SK-N-SH treated with all-trans-retinoic acid at 6 μM for 48 hours (cell line): ENCODE measurements at regions not wholly inside any gene's neighbourhood (a gene's known extent, or its start where the extent isn't known, plus 50 kb on each side); places are given as distances from the start of the nearest gene placed in this dataset.

Experiments used
- ATAC-seq: fragments of 200-7000 bp; cut with Tn5 transposase; 3 replicates; pipeline ENCODE4 v1.9.1; 2020; ENCODE audit warnings: mild to moderate bottlenecking, moderate library complexity
- ARNTL ChIP-seq: fragments of 450-650 bp; formaldehyde crosslinking; IDR thresholded peaks from 2 replicates; pipeline ENCODE4 v1.5.0; 2020; ENCODE audit warnings: low read depth, mild to moderate bottlenecking, moderate library complexity, borderline replicate concordance
- BACH2 ChIP-seq: fragments of 250-450 bp; sonication (Bioruptor Pico); IDR thresholded peaks from 2 replicates; pipeline ENCODE4 v1.9.0; 2021; ENCODE audit warnings: mild to moderate bottlenecking, borderline replicate concordance
- CREB5 ChIP-seq: fragments of 250-450 bp; sonication (Bioruptor Pico); IDR thresholded peaks from 2 replicates; pipeline ENCODE4 v1.5.1; 2020; ENCODE audit warnings: low read depth, mild to moderate bottlenecking, moderate library complexity
- CSDC2 ChIP-seq: fragments of 250-450 bp; sonication (Bioruptor Pico); IDR thresholded peaks from 2 replicates; pipeline ENCODE4 v1.5.0; 2020; ENCODE audit warnings: mild to moderate bottlenecking, moderate library complexity
- GLIS3 ChIP-seq: fragments of 250-450 bp; sonication (Bioruptor Pico); IDR thresholded peaks from 2 replicates; pipeline ENCODE4 v1.5.0; 2020; ENCODE audit warnings: mild to moderate bottlenecking, moderate library complexity
- ISL1 ChIP-seq: fragments of 250-450 bp; sonication (Bioruptor Pico); IDR thresholded peaks from 2 replicates; pipeline ENCODE4 v2.1.2; 2022; ENCODE audit warnings: mild to moderate bottlenecking, moderate library complexity
- OSR1 ChIP-seq: fragments of 250-450 bp; sonication (Bioruptor Pico); IDR thresholded peaks from 2 replicates; pipeline ENCODE4 v1.8.0; 2022; ENCODE audit warnings: moderate library complexity, mild to moderate bottlenecking, inconsistent platforms
- PATZ1 ChIP-seq: fragments of 250-450 bp; sonication (Bioruptor Pico); IDR thresholded peaks from 2 replicates; pipeline ENCODE4 v1.8.0; 2020; ENCODE audit warnings: mild to moderate bottlenecking, moderate library complexity, borderline replicate concordance
- PPARA ChIP-seq: fragments of 250-450 bp; sonication (Bioruptor Pico); IDR thresholded peaks from 2 replicates; pipeline ENCODE4 v1.5.0; 2020; ENCODE audit warnings: mild to moderate bottlenecking, borderline replicate concordance
- RARB ChIP-seq: fragments of 250-450 bp; sonication (Bioruptor Pico); IDR thresholded peaks from 2 replicates; pipeline ENCODE4 v1.8.0; 2021; ENCODE audit warnings: mild to moderate bottlenecking, moderate library complexity
- SNAI2 ChIP-seq: fragments of 250-450 bp; sonication (Bioruptor Pico); IDR thresholded peaks from 2 replicates; pipeline ENCODE4 v1.5.0; 2020; ENCODE audit warnings: mild to moderate bottlenecking, moderate library complexity
- TCF4 ChIP-seq: fragments of 250-450 bp; sonication (Bioruptor Pico); IDR thresholded peaks from 2 replicates; pipeline ENCODE4 v1.8.0; 2021; ENCODE audit warnings: mild to moderate bottlenecking, moderate library complexity, borderline replicate concordance
- TOX ChIP-seq: fragments of 250-450 bp; sonication (Bioruptor Pico); IDR thresholded peaks from 2 replicates; pipeline ENCODE4 v1.8.0; 2021; ENCODE audit warnings: mild to moderate bottlenecking, moderate library complexity, borderline replicate concordance
- TSHZ2 ChIP-seq: fragments of 250-450 bp; sonication (Bioruptor Pico); IDR thresholded peaks from 2 replicates; pipeline ENCODE4 v1.5.0; 2020; ENCODE audit warnings: mild to moderate bottlenecking, moderate library complexity
- ZC3H10 ChIP-seq: fragments of 250-450 bp; sonication (Bioruptor Pico); IDR thresholded peaks from 2 replicates; pipeline ENCODE4 v1.5.1; 2021; ENCODE audit warnings: mild to moderate bottlenecking, moderate library complexity
- ZFP3 ChIP-seq: fragments of 250-450 bp; sonication (Bioruptor Pico); IDR thresholded peaks from 2 replicates; pipeline ENCODE4 v1.5.0; 2020; ENCODE audit warnings: mild to moderate bottlenecking, moderate library complexity
- ZNF70 ChIP-seq: fragments of 450-650 bp; formaldehyde crosslinking; IDR thresholded peaks from 2 replicates; pipeline ENCODE4 v1.5.0; 2020; ENCODE audit warnings: mild to moderate bottlenecking, moderate library complexity
- ZNF8 ChIP-seq: fragments of 450-650 bp; formaldehyde crosslinking; IDR thresholded peaks from 2 replicates; pipeline ENCODE4 v1.5.0; 2020; ENCODE audit warnings: mild to moderate bottlenecking, moderate library complexity
- TF ChIP-seq, protein P1 (sequence below): fragments of 250-450 bp; sonication (Bioruptor Pico); IDR thresholded peaks from 2 replicates; pipeline ENCODE4 v1.5.1; 2021; ENCODE audit warnings: mild to moderate bottlenecking, moderate library complexity

DNA sequence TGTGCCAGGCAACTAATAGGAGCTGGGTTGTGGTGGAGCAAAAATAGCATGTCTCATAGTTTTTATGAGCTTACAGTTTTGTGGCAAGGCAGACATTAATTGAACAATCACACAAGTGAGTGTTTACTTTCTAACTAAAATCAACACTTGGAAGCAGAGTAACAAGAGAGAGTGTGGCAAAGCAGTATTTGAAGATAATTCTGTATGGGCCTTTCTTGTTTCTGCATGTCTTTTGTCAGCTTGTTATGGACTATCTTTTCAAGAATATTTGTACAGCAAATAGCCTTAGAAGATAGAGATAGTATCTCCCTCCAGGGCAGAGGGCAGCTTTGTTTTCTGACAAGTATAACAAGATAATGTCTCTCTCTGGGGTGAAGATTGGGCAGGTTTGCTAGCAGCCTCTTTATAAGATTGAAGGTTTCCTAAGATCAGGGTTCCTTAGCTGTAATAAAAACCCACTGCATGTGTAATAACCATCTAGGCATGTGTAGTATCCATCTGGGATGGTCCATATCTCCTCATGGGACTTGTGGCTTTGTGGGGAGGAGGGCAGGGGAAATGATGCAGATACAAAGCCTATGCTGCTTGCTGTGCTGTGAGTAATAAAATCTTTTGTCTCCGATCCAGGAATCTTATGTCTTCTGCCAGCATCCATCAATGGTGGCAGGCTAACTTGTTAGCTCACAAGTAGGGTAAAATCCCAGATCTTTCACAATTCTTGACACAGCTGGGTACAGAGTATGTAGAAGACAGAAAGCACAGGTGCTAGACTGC, 479.9 kb downstream of the KDM4C start (continued):
- no peak for TF ChIP-seq TSHZ2 (CRISPR knock-in tag)
- no peak for TF ChIP-seq SNAI2
- no peak for TF ChIP-seq ZFP3 (CRISPR knock-in tag)
- no peak for TF ChIP-seq ZC3H10
- no peak for TF ChIP-seq ZNF8 (CRISPR knock-in tag)
- no peak for TF ChIP-seq RARB
- TF ChIP-seq, all 23 proteins: peak for 0

DNA sequence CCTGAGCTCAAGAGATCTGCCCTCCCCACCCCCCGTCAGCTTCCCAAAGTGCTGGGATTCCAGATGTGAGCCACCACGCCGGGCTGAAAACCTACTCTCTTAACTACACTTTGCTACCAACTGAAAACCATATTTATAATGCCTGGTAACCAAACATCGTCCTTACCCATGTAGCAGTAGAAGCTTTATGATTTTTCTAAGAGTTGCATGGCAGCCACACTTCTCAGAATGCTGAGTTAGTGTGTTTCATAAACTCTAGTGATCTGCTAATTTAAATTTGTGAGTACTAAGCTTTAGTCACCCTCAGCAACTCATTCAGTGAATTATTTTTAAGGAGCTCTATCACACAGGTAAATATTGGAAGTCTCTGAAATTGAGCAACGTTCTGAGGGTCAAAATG, 478.4 kb downstream of the KDM4C start:
- ATAC-seq: no peak
- TF ChIP-seq ISL1 (CRISPR knock-in tag) (no peak), CREB5 (CRISPR knock-in tag) (no peak), CSDC2 (CRISPR knock-in tag) (no peak), GLIS3 (CRISPR knock-in tag) (no peak), ZC3H10 (no peak), PATZ1 (CRISPR knock-in tag) (no peak), ARNTL (no peak), TSHZ2 (CRISPR knock-in tag) (no peak), OSR1 (CRISPR knock-in tag) (no peak), ZFP3 (CRISPR knock-in tag) (no peak), ZNF70 (CRISPR knock-in tag) (no peak), TCF4 (no peak), BACH2 (CRISPR knock-in tag) (no peak), ZNF8 (CRISPR knock-in tag) (no peak), PPARA (no peak), TOX (no peak), RARB (no peak)
- TF ChIP-seq, protein P1, sequence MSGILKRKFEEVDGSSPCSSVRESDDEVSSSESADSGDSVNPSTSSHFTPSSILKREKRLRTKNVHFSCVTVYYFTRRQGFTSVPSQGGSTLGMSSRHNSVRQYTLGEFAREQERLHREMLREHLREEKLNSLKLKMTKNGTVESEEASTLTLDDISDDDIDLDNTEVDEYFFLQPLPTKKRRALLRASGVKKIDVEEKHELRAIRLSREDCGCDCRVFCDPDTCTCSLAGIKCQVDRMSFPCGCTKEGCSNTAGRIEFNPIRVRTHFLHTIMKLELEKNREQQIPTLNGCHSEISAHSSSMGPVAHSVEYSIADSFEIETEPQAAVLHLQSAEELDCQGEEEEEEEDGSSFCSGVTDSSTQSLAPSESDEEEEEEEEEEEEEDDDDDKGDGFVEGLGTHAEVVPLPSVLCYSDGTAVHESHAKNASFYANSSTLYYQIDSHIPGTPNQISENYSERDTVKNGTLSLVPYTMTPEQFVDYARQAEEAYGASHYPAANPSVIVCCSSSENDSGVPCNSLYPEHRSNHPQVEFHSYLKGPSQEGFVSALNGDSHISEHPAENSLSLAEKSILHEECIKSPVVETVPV (CRISPR knock-in tag): no peak

DNA sequence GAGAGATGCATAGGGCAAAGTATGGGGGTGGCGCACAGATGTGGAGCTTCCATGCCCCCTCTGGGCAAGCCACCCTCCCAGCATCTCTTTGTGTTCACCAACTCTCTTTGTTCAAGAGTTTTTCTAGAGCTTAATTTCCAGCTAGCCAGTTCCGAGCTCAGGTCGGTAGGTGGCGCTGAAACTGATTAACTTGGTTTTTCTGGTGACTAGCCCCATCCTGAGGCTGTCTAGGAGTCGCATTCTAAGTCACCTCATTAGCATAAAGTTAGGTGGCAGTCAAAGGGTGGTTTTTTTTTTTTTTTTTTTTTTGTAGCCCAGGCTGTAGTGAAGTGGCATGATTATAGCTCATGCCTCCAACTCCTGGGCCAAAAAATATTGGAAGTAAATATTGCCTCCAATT, 476.4 kb downstream of the KDM4C start:
- peak; percentile 50; the same call in 1 of the 3 replicates for ATAC-seq
- TF ChIP-seq ZFP3 (CRISPR knock-in tag) (no peak), TCF4 (no peak), GLIS3 (CRISPR knock-in tag) (no peak), CREB5 (CRISPR knock-in tag) (no peak), RARB (no peak), ZC3H10 (no peak), TSHZ2 (CRISPR knock-in tag) (no peak), BACH2 (CRISPR knock-in tag) (no peak), OSR1 (CRISPR knock-in tag) (no peak)
- TF ChIP-seq, protein P1 (CRISPR knock-in tag): no peak
